WERI-Rb-1 (cell line): ENCODE measurements at regions not wholly inside any gene's neighbourhood (a gene's known extent, or its start where the extent isn't known, plus 50 kb on each side); places are given as distances from the start of the nearest gene placed in this dataset.

Experiments
- DNase-seq: peaks from one replicate; pipeline ENCODE4 v3.0.0-alpha.2; 2020
- H3K27ac ChIP-seq: fragments of 250-450 bp; sonication (Bioruptor Pico); 2 replicates; pipeline ENCODE4 v1.5.1; 2020; ENCODE audit warnings: mild to moderate bottlenecking, moderate library complexity
- H3K27me3 ChIP-seq: fragments of 250-450 bp; sonication (Bioruptor Pico); 2 replicates; pipeline ENCODE4 v1.5.1; 2021; ENCODE audit warnings: mild to moderate bottlenecking, low read depth, moderate library complexity; ENCODE audit not compliant: insufficient read depth, severe bottlenecking
- H3K36me3 ChIP-seq: fragments of 250-450 bp; sonication (Bioruptor Pico); 2 replicates; pipeline ENCODE4 v1.5.1; 2020; ENCODE audit warnings: mild to moderate bottlenecking, moderate library complexity
- H3K4me3 ChIP-seq: 2 replicates; pipeline ENCODE4 v1.5.1; 2011; ENCODE audit warnings: low read depth, mild to moderate bottlenecking, control low read depth, low read length
- H3K9me3 ChIP-seq: fragments of 250-450 bp; sonication (Bioruptor Pico); 2 replicates; pipeline ENCODE4 v1.5.1; 2021; ENCODE audit warnings: mild to moderate bottlenecking, moderate library complexity; ENCODE audit not compliant: severe bottlenecking
- TF ChIP-seq, protein P1 (sequence below): IDR thresholded peaks from 2 replicates; pipeline ENCODE4 v1.5.1; 2011; ENCODE audit warnings: low read depth, mild to moderate bottlenecking, control low read depth, inconsistent platforms, low read length

DNA sequence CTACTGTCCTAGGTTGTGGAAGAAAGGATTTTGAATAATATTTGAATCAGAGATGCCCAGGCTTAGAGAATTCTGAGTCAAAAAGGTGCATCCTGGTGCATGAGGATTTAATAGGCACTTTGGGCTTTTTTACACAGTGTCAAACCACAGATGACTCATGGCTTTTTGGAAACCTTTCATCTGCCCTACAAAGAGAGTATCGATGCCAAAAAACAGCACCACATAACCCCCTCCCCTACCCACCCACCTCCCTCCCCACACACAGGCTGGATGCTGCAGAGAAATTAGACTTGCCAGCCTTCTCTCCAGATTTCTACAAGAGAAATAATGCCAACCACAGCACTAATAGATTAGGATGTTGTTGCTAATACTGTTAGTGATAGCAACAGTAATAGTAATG, 779.3 kb downstream of the NLGN4X start:
- Histone ChIP-seq H3K9me3 (no peaks in the 10 kb centered on the region), H3K27ac (no peak overlapping the region), H3K27me3 (peaks cover 28% of the 10 kb centered on the region), H3K4me3 (no peak overlapping the region), H3K36me3 (no peaks in the 10 kb centered on the region)
- DNase-seq: no peak
- TF ChIP-seq, protein P1, sequence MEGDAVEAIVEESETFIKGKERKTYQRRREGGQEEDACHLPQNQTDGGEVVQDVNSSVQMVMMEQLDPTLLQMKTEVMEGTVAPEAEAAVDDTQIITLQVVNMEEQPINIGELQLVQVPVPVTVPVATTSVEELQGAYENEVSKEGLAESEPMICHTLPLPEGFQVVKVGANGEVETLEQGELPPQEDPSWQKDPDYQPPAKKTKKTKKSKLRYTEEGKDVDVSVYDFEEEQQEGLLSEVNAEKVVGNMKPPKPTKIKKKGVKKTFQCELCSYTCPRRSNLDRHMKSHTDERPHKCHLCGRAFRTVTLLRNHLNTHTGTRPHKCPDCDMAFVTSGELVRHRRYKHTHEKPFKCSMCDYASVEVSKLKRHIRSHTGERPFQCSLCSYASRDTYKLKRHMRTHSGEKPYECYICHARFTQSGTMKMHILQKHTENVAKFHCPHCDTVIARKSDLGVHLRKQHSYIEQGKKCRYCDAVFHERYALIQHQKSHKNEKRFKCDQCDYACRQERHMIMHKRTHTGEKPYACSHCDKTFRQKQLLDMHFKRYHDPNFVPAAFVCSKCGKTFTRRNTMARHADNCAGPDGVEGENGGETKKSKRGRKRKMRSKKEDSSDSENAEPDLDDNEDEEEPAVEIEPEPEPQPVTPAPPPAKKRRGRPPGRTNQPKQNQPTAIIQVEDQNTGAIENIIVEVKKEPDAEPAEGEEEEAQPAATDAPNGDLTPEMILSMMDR: no peak

DNA sequence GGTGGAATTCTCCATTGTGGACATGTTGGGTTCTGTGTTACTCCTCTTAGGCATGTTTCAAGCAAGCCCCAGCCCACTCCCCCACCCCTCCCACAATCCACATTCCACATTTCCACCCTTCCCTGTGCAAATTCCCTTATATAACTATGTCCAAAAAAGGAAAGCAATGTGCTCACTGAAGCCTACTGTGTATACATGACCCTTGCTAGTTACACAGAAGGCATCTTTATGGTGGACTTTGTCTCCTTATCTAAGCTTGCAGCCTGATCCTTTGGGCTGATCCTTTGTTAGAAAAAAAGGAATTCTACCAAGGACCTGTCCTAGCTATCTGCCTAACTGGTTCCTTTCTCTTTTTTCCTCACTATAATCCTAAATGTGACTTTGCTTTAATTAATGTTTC, 796.8 kb downstream of the NLGN4X start:
- no peak for DNase-seq
- H3K27ac ChIP-seq: no peak overlapping the region
- no peaks in the 10 kb centered on the region for H3K36me3 ChIP-seq
- H3K27me3 ChIP-seq: peaks cover 31% of the 10 kb centered on the region
- TF ChIP-seq, protein P1: no peak
- no peaks in the 10 kb centered on the region for H3K9me3 ChIP-seq
- H3K4me3 ChIP-seq: no peak overlapping the region

DNA sequence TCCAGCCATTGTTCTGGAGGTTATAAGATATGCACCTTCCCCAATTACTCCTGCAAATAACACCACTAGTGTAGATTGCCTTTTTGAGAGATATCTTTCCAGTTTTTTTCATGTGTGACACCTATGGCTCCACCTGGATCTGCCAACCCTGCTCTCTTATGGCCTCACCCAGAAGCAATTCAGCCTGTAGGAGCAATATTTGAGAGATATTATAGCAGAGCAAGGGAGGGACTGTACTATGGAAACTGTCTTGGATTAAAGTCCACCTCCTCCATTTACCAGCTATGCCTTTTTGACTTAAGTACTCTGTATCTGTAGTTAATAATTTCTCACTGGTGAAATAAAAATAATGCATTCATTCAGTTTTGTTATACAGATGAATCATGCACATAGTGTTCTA, 803.5 kb downstream of the NLGN4X start:
- TF ChIP-seq, protein P1: no peak
- no peak for DNase-seq
- peaks cover 23% of the 10 kb centered on the region for H3K27me3 ChIP-seq
- no peaks in the 10 kb centered on the region for H3K9me3 ChIP-seq
- H3K27ac ChIP-seq: no peak overlapping the region
- no peak overlapping the region for H3K4me3 ChIP-seq
- no peaks in the 10 kb centered on the region for H3K36me3 ChIP-seq

GRCh38 chrX:5417381-5417780, 811.3 kb downstream of the NLGN4X start:
- peaks cover 28% of the 10 kb centered on the region for H3K27me3 ChIP-seq
- no peaks in the 10 kb centered on the region for H3K9me3 ChIP-seq
- H3K4me3 ChIP-seq: no peak overlapping the region
- no peaks in the 10 kb centered on the region for H3K36me3 ChIP-seq
- no peak overlapping the region for H3K27ac ChIP-seq
- TF ChIP-seq, protein P1: no peak
- DNase-seq: no peak

DNA sequence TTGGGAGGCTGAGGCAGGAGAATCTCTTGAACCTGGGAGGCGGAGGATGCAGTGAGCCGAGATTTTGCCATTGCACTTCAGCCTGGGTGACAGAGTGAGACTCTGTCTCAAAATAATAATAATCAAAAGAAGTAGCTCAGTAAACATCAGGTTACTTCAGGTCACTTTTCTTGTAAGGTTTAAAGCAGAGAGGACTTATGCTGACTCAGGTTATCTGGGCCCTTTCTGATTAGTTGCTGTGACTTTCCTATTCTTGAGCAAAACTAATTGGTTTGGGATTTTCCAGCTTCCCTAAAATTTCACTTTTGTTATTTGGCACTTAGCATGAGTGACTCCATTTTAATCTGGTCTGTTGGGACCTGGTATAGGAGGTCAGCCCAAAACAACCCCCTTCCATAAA, 812.9 kb downstream of the NLGN4X start:
- TF ChIP-seq, protein P1: no peak
- Histone ChIP-seq H3K4me3 (no peak overlapping the region), H3K36me3 (no peaks in the 10 kb centered on the region), H3K27me3 (peaks cover 25% of the 10 kb centered on the region), H3K9me3 (no peaks in the 10 kb centered on the region), H3K27ac (no peak overlapping the region)
- DNase-seq: no peak

DNA sequence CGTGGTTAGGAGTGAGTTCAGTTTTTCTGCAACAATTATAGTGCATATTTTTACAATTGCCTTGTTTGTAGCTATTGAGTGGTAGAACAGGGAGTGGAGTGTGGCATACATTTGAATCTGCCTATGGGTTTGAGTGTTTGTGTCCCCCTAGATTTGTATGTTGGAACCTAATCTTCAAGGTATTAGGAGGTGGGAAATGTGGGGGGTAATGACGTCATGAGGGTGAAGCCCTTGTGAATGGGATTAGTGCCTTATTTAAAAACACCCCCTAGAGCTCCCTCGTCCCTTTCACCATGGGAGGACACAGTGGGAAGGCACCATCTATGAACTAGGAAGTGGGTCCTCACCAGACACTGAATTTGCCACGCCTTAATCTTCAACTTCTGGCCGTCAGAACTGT, 819.6 kb downstream of the NLGN4X start:
- no peaks in the 10 kb centered on the region for H3K9me3 ChIP-seq
- TF ChIP-seq, protein P1: no peak
- H3K27ac ChIP-seq: no peak overlapping the region
- H3K27me3 ChIP-seq: peaks cover 36% of the 10 kb centered on the region
- no peak for DNase-seq
- H3K4me3 ChIP-seq: no peak overlapping the region
- no peaks in the 10 kb centered on the region for H3K36me3 ChIP-seq
